Adrenal gland (tissue), 5 donors: ENCODE measurements at regions not wholly inside any gene's neighbourhood (a gene's known extent, or its start where the extent isn't known, plus 50 kb on each side); places are given as distances from the start of the nearest gene placed in this dataset.

Source experiments
- CTCF ChIP-seq, 6 experiments: fragments of 450-650 bp in 4 of 6; fragments of 200-600 bp in 2 of 6; sonication (generic) in 1 of 6; IDR thresholded peaks; 1 replicate in 5 of 6; 2 replicates in 1 of 6; pipeline versions ENCODE4 v1.5.1 to v1.8.0; 2016 to 2021; ENCODE audit warnings: antibody characterized with exemption in 6 of 6, mild to moderate bottlenecking in 2 of 6, moderate library complexity in 1 of 6
- POLR2A ChIP-seq, 2 donors: fragments of 450-650 bp; IDR thresholded peaks; one replicate each; pipeline ENCODE4 v1.6.1; 2017; ENCODE audit warnings: antibody characterized with exemption in 2 of 2, mild to moderate bottlenecking in 2 of 2, moderate library complexity in 1 of 2
- donor health status: DM: no; HTN: no; CAD: no.

DNA sequence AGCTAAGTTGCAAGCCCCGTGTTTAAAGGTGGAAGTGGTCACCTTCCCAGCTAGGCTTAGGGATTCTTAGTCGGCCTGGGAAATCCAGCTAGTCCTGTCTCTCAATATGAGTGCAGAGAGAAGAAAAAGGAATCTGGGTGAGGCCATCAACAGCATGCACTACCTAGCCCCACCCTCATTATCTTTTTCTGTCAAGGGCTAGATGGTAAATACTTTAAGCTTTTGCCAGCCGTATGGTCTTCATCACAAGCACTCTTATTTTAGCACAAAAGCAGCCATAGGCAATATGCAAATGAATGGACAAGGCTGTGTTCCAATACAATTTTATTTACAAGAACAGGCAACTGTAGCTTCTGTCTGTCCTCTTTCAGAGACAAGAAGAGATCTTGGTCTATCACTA, 282.9 kb downstream of the ZNF674 start:
- no peak for TF ChIP-seq CTCF (IDR thresholded peaks at IDR 0.05)
- TF ChIP-seq POLR2A (IDR thresholded peaks at IDR 0.05), result no peak
